ENCODE measurements at regions not wholly inside any gene's neighbourhood (a gene's known extent, or its start where the extent isn't known, plus 50 kb on each side); places are given as distances from the start of the nearest gene placed in this dataset.

DNA sequence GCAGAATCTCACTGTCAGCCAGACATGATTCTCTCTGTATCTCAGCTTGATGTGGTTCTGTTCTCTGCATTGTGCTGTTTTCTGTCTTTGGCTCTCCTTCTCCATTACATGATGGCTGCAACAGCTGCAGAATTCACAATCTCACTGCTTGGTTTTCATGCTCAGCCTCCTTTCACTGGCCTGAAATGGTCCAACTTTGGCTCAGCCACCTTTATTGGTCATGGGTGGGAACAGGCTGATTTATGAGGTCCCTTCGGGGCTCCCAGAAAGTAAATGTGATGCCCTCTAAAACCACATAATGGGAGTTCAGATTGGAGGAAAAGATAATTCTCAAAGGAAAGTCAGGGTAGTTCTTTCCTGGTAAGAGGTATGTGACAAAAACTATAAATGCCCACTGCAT lies 597.0 kb downstream of the ETNK1 start:
- no peaks in the 10 kb centered on the region for H3K27me3 ChIP-seq (ENCODE audit: low read depth)

GRCh38 chr12:23222801-23223200 lies 597.8 kb downstream of the ETNK1 start:
- intact Hi-C loops (cut with micrococcal nuclease): no loop called here

More for the DNA sequence above, 597.0 kb downstream of the ETNK1 start:
- Histone ChIP-seq H3K4me3 (no peak overlapping the region), H3K27ac (replicated peaks) (no peak overlapping the region), H3K36me3 (no peaks in the 10 kb centered on the region), H3K9me3 (replicated peaks) (no peaks in the 10 kb centered on the region), H3K4me1 (peaks cover 11% of the 10 kb centered on the region)
- TF ChIP-seq CTCF (IDR thresholded peaks at IDR 0.05; ENCODE audit: borderline replicate concordance): no peak
- no peak for DNase-seq
- intact Hi-C loops (cut with micrococcal nuclease): no loop called here

DNA sequence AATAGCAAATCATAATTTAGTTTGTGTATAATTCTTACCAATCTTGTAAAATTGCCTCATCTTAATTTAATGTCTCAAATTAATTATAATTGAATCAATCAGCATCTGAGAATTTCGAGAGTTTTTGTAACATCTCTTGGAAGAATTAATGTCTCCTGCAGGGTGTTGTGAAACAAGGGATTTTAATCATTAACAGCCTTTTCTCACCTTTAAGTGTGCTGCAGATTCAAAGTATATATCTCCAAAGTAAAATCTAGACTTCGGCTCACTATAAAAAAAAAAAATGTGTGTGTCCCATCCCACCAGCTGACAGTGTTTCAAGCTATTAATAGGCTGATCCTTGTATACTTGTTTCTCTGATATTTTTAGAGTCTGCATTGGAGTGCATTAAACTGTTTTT lies 603.1 kb downstream of the ETNK1 start:
- Histone ChIP-seq H3K36me3 (no peaks in the 10 kb centered on the region), H3K4me3 (no peak overlapping the region), H3K27ac (replicated peaks) (peak overlapping the region; percentile 36), H3K9me3 (replicated peaks) (no peaks in the 10 kb centered on the region), H3K27me3 (ENCODE audit: low read depth) (no peaks in the 10 kb centered on the region), H3K4me1 (peaks cover 21% of the 10 kb centered on the region)
- intact Hi-C loops (cut with micrococcal nuclease): no loop called here
- no peak for DNase-seq
- no peak for TF ChIP-seq CTCF (IDR thresholded peaks at IDR 0.05; ENCODE audit: borderline replicate concordance)

More at GRCh38 chr12:23222801-23223200, 597.8 kb downstream of the ETNK1 start:
- H3K9me3 ChIP-seq (replicated peaks): no peaks in the 10 kb centered on the region
- H3K4me1 ChIP-seq: peaks cover 11% of the 10 kb centered on the region
- no peak overlapping the region for H3K27ac ChIP-seq (replicated peaks)
- no peak for DNase-seq
- H3K4me3 ChIP-seq: no peak overlapping the region
- no peaks in the 10 kb centered on the region for H3K27me3 ChIP-seq (ENCODE audit: low read depth)
- no peaks in the 10 kb centered on the region for H3K36me3 ChIP-seq
- TF ChIP-seq CTCF (IDR thresholded peaks at IDR 0.05; ENCODE audit: borderline replicate concordance): no peak

- Histone ChIP-seq H3K4me1 (peaks cover 10% of the 10 kb centered on the region), H3K27ac (replicated peaks) (no peak overlapping the region), H3K9me3 (replicated peaks) (no peaks in the 10 kb centered on the region), H3K36me3 (no peaks in the 10 kb centered on the region), H3K27me3 (ENCODE audit: low read depth) (no peaks in the 10 kb centered on the region), H3K4me3 (no peak overlapping the region)
- DNase-seq: no peak
- intact Hi-C loops (cut with micrococcal nuclease): no loop called here
- no peak for TF ChIP-seq CTCF (IDR thresholded peaks at IDR 0.05; ENCODE audit: borderline replicate concordance)
Observed at GRCh38 chr12:23230899-23231298, 605.9 kb downstream of the ETNK1 start.

GRCh38 chr12:23236066-23236780 lies 611.3 kb downstream of the ETNK1 start:
- H3K4me1 ChIP-seq: peaks cover 2% of the 10 kb centered on the region
- TF ChIP-seq CTCF (IDR thresholded peaks at IDR 0.05; ENCODE audit: borderline replicate concordance): no peak
- no peaks in the 10 kb centered on the region for H3K36me3 ChIP-seq
- no peak for DNase-seq
- intact Hi-C loops (cut with micrococcal nuclease): no loop called here
- H3K4me3 ChIP-seq: no peak overlapping the region
- no peak overlapping the region for H3K27ac ChIP-seq (replicated peaks)
- no peaks in the 10 kb centered on the region for H3K27me3 ChIP-seq (ENCODE audit: low read depth)
- H3K9me3 ChIP-seq (replicated peaks): no peaks in the 10 kb centered on the region

All from left ventricle myocardium inferior (tissue), 1 donor.